Breast epithelium (tissue), 4 donors: ENCODE measurements at regions not wholly inside any gene's neighbourhood (a gene's known extent, or its start where the extent isn't known, plus 50 kb on each side); places are given as distances from the start of the nearest gene placed in this dataset.
"Not testable (repeated sequence)": the region's sequence is repeated elsewhere in the genome, so short reads cannot be mapped to it uniquely, and the experiment has no call there.

ENCODE experiments used
- DNase-seq, 2 donors: peaks; one replicate each; pipeline ENCODE4 v3.0.0-alpha.2; 2019; ENCODE audit warnings: low spot score in 2 of 2
- H3K27ac ChIP-seq, 2 donors: fragments of 200-600 bp; sonication (generic) in 1 of 2; one replicate each; pipeline ENCODE4 v1.5.1; 2016 to 2019; ENCODE audit warnings: mild to moderate bottlenecking in 1 of 2
- H3K27me3 ChIP-seq, 2 donors: fragments of 200-600 bp; sonication (generic) in 1 of 2; one replicate each; pipeline versions ENCODE4 v1.5.1 to v1.6.0; 2017 to 2019; ENCODE audit warnings: control low read depth in 1 of 2, mild to moderate bottlenecking in 1 of 2
- H3K36me3 ChIP-seq: fragments of 200-600 bp; one replicate; pipeline ENCODE4 v1.5.1; 2019
- H3K4me1 ChIP-seq, 2 donors: fragments of 200-600 bp; sonication (generic); one replicate each; pipeline ENCODE4 v1.5.1; 2016 to 2019; ENCODE audit warnings: control low read depth in 1 of 2
- H3K4me3 ChIP-seq, 3 donors: fragments of 200-600 bp; sonication (generic); 1 replicate in 2 of 3; 2 replicates in 1 of 3; pipeline ENCODE4 v1.5.1; 2016 to 2019; ENCODE audit warnings: mild to moderate bottlenecking in 3 of 3, moderate library complexity in 2 of 3
- H3K9me3 ChIP-seq, 2 donors: fragments of 200-600 bp; sonication (generic) in 1 of 2; one replicate each; pipeline ENCODE4 v1.5.1; 2016 to 2019; ENCODE audit warnings: control low read depth in 1 of 2
- CTCF ChIP-seq, 3 donors: fragments of 450-650 bp; IDR thresholded peaks; one replicate each; pipeline ENCODE4 v1.5.1; 2016 to 2017; ENCODE audit warnings: antibody characterized with exemption in 3 of 3, mild to moderate bottlenecking in 3 of 3, moderate library complexity in 3 of 3
- POLR2A ChIP-seq: fragments of 450-650 bp; IDR thresholded peaks from one replicate; pipeline ENCODE4 v1.6.1; 2016; ENCODE audit warnings: antibody characterized with exemption, mild to moderate bottlenecking, moderate library complexity
- POLR2AphosphoS5 ChIP-seq, 3 donors: sonication (generic); formaldehyde crosslinking; IDR thresholded peaks; one replicate each; pipeline ENCODE4 v1.6.1; 2017; ENCODE audit warnings: antibody characterized with exemption in 3 of 3
- intact Hi-C: fragments of 100-400 bp; cut with DNase I; formaldehyde crosslinking; loops from one replicate; pipeline ENCODE4 v1.15.1; 2023; ENCODE audit warnings: low total_unique reads

- no peak overlapping the region for H3K4me3 ChIP-seq
- no peaks in the 10 kb centered on the region for H3K9me3 ChIP-seq
- H3K36me3 ChIP-seq = no peaks in the 10 kb centered on the region
- no peak for DNase-seq
- no peak overlapping the region for H3K27ac ChIP-seq
- TF ChIP-seq POLR2AphosphoS5 (IDR thresholded peaks at IDR 0.05) = no peak
- no peaks in the 10 kb centered on the region for H3K4me1 ChIP-seq
- intact Hi-C loops = no loop called here
- H3K27me3 ChIP-seq = no peaks in the 10 kb centered on the region
These were observed 280.4 kb upstream of the COL3A1 start for GRCh38 chr2:188693771-188694170.

- Histone ChIP-seq H3K36me3 (no peaks in the 10 kb centered on the region), H3K4me1 (no peaks in the 10 kb centered on the region), H3K9me3 (no peaks in the 10 kb centered on the region), H3K4me3 (no peak overlapping the region), H3K27ac (no peak overlapping the region), H3K27me3 (no peaks in the 10 kb centered on the region)
- DNase-seq = no peak
- intact Hi-C loops = no loop called here
- TF ChIP-seq POLR2A (no peak), POLR2AphosphoS5 (IDR thresholded peaks at IDR 0.05) (no peak)
These were observed 278.2 kb upstream of the COL3A1 start for GRCh38 chr2:188695953-188696352.

- H3K27me3 ChIP-seq, H3K27ac ChIP-seq, H3K4me3 ChIP-seq, H3K4me1 ChIP-seq, intact Hi-C loops, H3K9me3 ChIP-seq, DNase-seq, H3K36me3 ChIP-seq: not testable (repeated sequence)
These were observed 276.0 kb upstream of the COL3A1 start for GRCh38 chr2:188698151-188698550.

- no peaks in the 10 kb centered on the region for H3K9me3 ChIP-seq
- H3K27ac ChIP-seq = no peak overlapping the region
- DNase-seq = no peak
- no peaks in the 10 kb centered on the region for H3K36me3 ChIP-seq
- no peak overlapping the region for H3K4me3 ChIP-seq
- intact Hi-C loops = no loop called here
- no peaks in the 10 kb centered on the region for H3K27me3 ChIP-seq
- H3K4me1 ChIP-seq = no peaks in the 10 kb centered on the region
- no peak for TF ChIP-seq CTCF (IDR thresholded peaks at IDR 0.05)
- no peak for TF ChIP-seq POLR2AphosphoS5 (IDR thresholded peaks at IDR 0.05)
- TF ChIP-seq POLR2A = no peak
These were observed 272.3 kb upstream of the COL3A1 start for GRCh38 chr2:188701836-188702235.

- Histone ChIP-seq H3K4me1 (no peaks in the 10 kb centered on the region), H3K27ac (no peak overlapping the region), H3K27me3 (no peaks in the 10 kb centered on the region), H3K36me3 (no peaks in the 10 kb centered on the region), H3K4me3 (no peak overlapping the region), H3K9me3 (peaks cover 0 to 8% of the 10 kb centered on the region in 2 donors)
- intact Hi-C loops = no loop called here
- DNase-seq = no peak
- TF ChIP-seq POLR2AphosphoS5 (IDR thresholded peaks at IDR 0.05) (no peak), POLR2A (no peak), CTCF (IDR thresholded peaks at IDR 0.05) (no peak)
These were observed 269.0 kb upstream of the COL3A1 start for GRCh38 chr2:188705191-188705590.

DNA sequence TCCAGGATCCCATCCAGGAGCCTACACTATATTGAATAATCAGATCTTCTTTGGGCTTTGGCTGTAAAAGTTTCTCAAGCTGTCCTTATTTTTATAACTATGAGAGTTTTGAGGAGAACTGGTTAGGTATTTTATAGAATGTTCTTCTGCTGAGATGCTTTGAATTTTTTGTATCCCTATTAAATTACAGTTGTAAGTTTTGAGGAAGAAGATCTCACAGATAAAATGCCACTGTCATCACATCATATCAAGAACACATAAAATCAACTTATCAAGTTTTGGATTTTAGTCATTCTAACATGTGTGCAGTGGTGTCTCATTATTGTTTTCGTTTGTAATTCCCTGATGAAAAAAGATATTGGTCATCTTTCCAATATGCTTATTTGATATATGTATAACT is 260.2 kb upstream of the COL3A1 start:
- no peaks in the 10 kb centered on the region for H3K27me3 ChIP-seq

More for the DNA sequence above, 260.2 kb upstream of the COL3A1 start:
- Histone ChIP-seq H3K9me3 (peaks cover 3 to 10% of the 10 kb centered on the region in 2 donors), H3K27ac (no peak overlapping the region), H3K4me3 (no peak overlapping the region), H3K4me1 (no peaks in the 10 kb centered on the region), H3K36me3 (no peaks in the 10 kb centered on the region)
- intact Hi-C loops = no loop called here
- DNase-seq = no peak
- TF ChIP-seq POLR2A (no peak), CTCF (IDR thresholded peaks at IDR 0.05) (no peak), POLR2AphosphoS5 (IDR thresholded peaks at IDR 0.05) (no peak)
